ENCODE measurements at regions not wholly inside any gene's neighbourhood (a gene's known extent, or its start where the extent isn't known, plus 50 kb on each side); places are given as distances from the start of the nearest gene placed in this dataset.

- H3K9ac ChIP-seq, result no peak overlapping the region
- Mint-ChIP-seq H3K9me3 (peaks cover 8% of the 10 kb centered on the region), H3K4me1 (peaks cover 66% of the 10 kb centered on the region), H3K27ac (peak overlapping the region; percentile 61), H3K27me3 (ENCODE audit: insufficient read depth, low read depth) (peaks cover 4% of the 10 kb centered on the region), H3K36me3 (peaks cover 1% of the 10 kb centered on the region), H3K4me3 (no peak overlapping the region)
- H2AFZ ChIP-seq (replicated peaks), result no peak overlapping the region
- no peak for DNase-seq (ENCODE audit: low spot score)
- no peaks in the 10 kb centered on the region for H3K9me3 ChIP-seq (ENCODE audit: low read depth)
- TF ChIP-seq CTCF (IDR thresholded peaks at IDR 0.05) (no peak), EZH2 (IDR thresholded peaks at IDR 0.05) (no peak), EZH2phosphoT487 (IDR thresholded peaks at IDR 0.05) (no peak)
- no peak overlapping the region for H3K27ac ChIP-seq
- H3K36me3 ChIP-seq, result no peaks in the 10 kb centered on the region
- H3K4me2 ChIP-seq, result no peak overlapping the region
- H3K79me2 ChIP-seq (ENCODE audit: low read depth), result no peaks in the 10 kb centered on the region
- no peaks in the 10 kb centered on the region for H3K27me3 ChIP-seq
- H4K20me1 ChIP-seq (ENCODE audit: low read depth), result no peaks in the 10 kb centered on the region
- H3F3A ChIP-seq (ENCODE audit: low read depth), result peaks cover 14% of the 10 kb centered on the region
- H3K4me1 ChIP-seq, result peaks cover 42% of the 10 kb centered on the region
- H3K4me3 ChIP-seq, result no peak overlapping the region
These were observed 89.5 kb upstream of the RPL38 start for GRCh38 chr17:74113952-74114351.

- Histone ChIP-seq H4K20me1 (ENCODE audit: low read depth) (no peaks in the 10 kb centered on the region), H3K27me3 (no peaks in the 10 kb centered on the region), H3F3A (ENCODE audit: low read depth) (peaks cover 18% of the 10 kb centered on the region), H3K9ac (no peak overlapping the region), H3K27ac (no peak overlapping the region), H3K4me1 (peaks cover 38% of the 10 kb centered on the region), H3K4me2 (no peak overlapping the region), H2AFZ (replicated peaks) (no peak overlapping the region), H3K36me3 (no peaks in the 10 kb centered on the region), H3K9me3 (ENCODE audit: low read depth) (no peaks in the 10 kb centered on the region), H3K79me2 (ENCODE audit: low read depth) (no peaks in the 10 kb centered on the region), H3K4me3 (no peak overlapping the region)
- Mint-ChIP-seq H3K27me3 (ENCODE audit: insufficient read depth, low read depth) (peaks cover 4% of the 10 kb centered on the region), H3K4me1 (peaks cover 64% of the 10 kb centered on the region), H3K36me3 (peaks cover 1% of the 10 kb centered on the region), H3K9me3 (peaks cover 8% of the 10 kb centered on the region), H3K4me3 (no peak overlapping the region), H3K27ac (no peak overlapping the region)
- DNase-seq (ENCODE audit: low spot score), result no peak
- TF ChIP-seq EZH2phosphoT487 (IDR thresholded peaks at IDR 0.05) (no peak), EZH2 (IDR thresholded peaks at IDR 0.05) (no peak), CTCF (IDR thresholded peaks at IDR 0.05) (no peak)
These were observed 88.5 kb upstream of the RPL38 start for GRCh38 chr17:74114881-74115470.

DNA sequence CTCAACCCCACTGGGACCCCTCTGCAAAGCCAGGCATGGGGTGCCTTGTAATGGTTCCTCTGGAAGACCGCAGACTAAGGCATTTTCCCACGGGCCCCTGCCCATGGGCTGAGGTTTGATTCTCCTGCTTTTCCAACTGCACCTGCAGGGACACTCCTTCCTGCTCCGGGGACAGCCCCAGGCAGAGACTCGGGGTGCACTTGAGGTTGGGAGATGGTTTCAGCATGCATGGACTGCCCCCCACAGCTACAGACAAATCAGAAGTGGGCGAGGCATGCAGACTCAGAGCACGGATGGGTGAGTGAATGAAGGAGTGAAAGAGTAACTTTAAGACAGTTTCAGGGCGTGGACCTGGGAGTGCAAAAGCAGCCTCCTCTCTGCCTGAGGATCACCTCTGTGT lies 87.9 kb upstream of the RPL38 start:
- Histone ChIP-seq H3K27me3 (no peaks in the 10 kb centered on the region), H3K9ac (no peak overlapping the region), H3F3A (ENCODE audit: low read depth) (peaks cover 18% of the 10 kb centered on the region), H3K36me3 (no peaks in the 10 kb centered on the region), H3K4me2 (no peak overlapping the region), H3K27ac (no peak overlapping the region), H3K4me3 (no peak overlapping the region), H4K20me1 (ENCODE audit: low read depth) (no peaks in the 10 kb centered on the region), H3K79me2 (ENCODE audit: low read depth) (no peaks in the 10 kb centered on the region), H3K9me3 (ENCODE audit: low read depth) (no peaks in the 10 kb centered on the region), H2AFZ (replicated peaks) (no peak overlapping the region), H3K4me1 (peaks cover 34% of the 10 kb centered on the region)
- Mint-ChIP-seq H3K27ac (peak overlapping the region; percentile 58), H3K27me3 (ENCODE audit: insufficient read depth, low read depth) (no peaks in the 10 kb centered on the region), H3K36me3 (peaks cover 1% of the 10 kb centered on the region), H3K4me1 (peaks cover 58% of the 10 kb centered on the region), H3K9me3 (peaks cover 8% of the 10 kb centered on the region), H3K4me3 (no peak overlapping the region)
- no peak for TF ChIP-seq CTCF (IDR thresholded peaks at IDR 0.05)
- TF ChIP-seq EZH2phosphoT487 (IDR thresholded peaks at IDR 0.05), result no peak
- no peak for TF ChIP-seq EZH2 (IDR thresholded peaks at IDR 0.05)
- no peak for DNase-seq (ENCODE audit: low spot score)

Data from neural progenitor cell (in vitro differentiated cells).